RWPE1 (cell line): ENCODE measurements at regions not wholly inside any gene's neighbourhood (a gene's known extent, or its start where the extent isn't known, plus 50 kb on each side); places are given as distances from the start of the nearest gene placed in this dataset.

Source experiments
- CTCF ChIA-PET: fragments of 350-600 bp; sonication (Branson Sonifier 250); formaldehyde crosslinking; extraction: SDS; loops from one replicate; lab custom pipeline; 2021; lab: Yijun Ruan, JAX
- POLR2A ChIA-PET: fragments of 400-600 bp; formaldehyde crosslinking; extraction: SDS; loops from one replicate; lab custom pipeline; 2020; ENCODE audit warnings: antibody characterized with exemption; ENCODE audit not compliant: low non-redundant PET; lab: Yijun Ruan, JAX
- DNase-seq: peaks from one replicate; pipeline ENCODE4 v3.0.0; 2012; ENCODE audit warnings: low spot score
- H3K27ac ChIP-seq: fragments of 450-650 bp; 2 replicates; pipeline ENCODE4 v1.5.1; 2017
- CTCF ChIP-seq: fragments of 450-650 bp; conservative IDR thresholded peaks from 2 replicates; pipeline ENCODE4 v1.5.1; 2017; ENCODE audit warnings: low read depth, mild to moderate bottlenecking

GRCh38 chr2:19682493-19682892 is 219.3 kb downstream of the TTC32 start:
- CTCF ChIA-PET, result interaction anchor here (0.6 kb wide), 1 partner anchor 1294 kb away, joined by 3 read pairs; no protein-coding TSS in a partner anchor
- DNase-seq, result peak; percentile 29
- POLR2A ChIA-PET, result no interaction called here
- no peak overlapping the region for H3K27ac ChIP-seq
- TF ChIP-seq CTCF, result no peak

- no peak overlapping the region for H3K27ac ChIP-seq
- CTCF ChIA-PET, result interaction anchor here (0.7 kb wide), 1 partner anchor 11 kb away, joined by 3 read pairs; no protein-coding TSS in a partner anchor
- no peak for DNase-seq
- POLR2A ChIA-PET, result no interaction called here
- TF ChIP-seq CTCF, result no peak
These were observed 223.8 kb downstream of the TTC32 start for GRCh38 chr2:19677825-19678518.

- H3K27ac ChIP-seq, result no peak overlapping the region
- TF ChIP-seq CTCF, result no peak
- ChIA-PET CTCF (interaction anchor here (0.7 kb wide), 1 partner anchor 72 kb away, joined by 4 read pairs; no protein-coding TSS in a partner anchor), POLR2A (no interaction called here)
- no peak for DNase-seq
These were observed 224.5 kb downstream of the TTC32 start for GRCh38 chr2:19677215-19677777.

- ChIA-PET CTCF (interaction anchor here (0.7 kb wide), 1 partner anchor 71 kb away, joined by 4 read pairs; no protein-coding TSS in a partner anchor), POLR2A (no interaction called here)
- no peak overlapping the region for H3K27ac ChIP-seq
- no peak for DNase-seq
- TF ChIP-seq CTCF, result no peak
These were observed 225.0 kb downstream of the TTC32 start for GRCh38 chr2:19676770-19677169.

GRCh38 chr2:19675856-19676460 is 225.8 kb downstream of the TTC32 start:
- TF ChIP-seq CTCF, result no peak
- no peak overlapping the region for H3K27ac ChIP-seq
- ChIA-PET CTCF (no interaction called here), POLR2A (no interaction called here)
- peak; percentile 14 for DNase-seq

- H3K27ac ChIP-seq, result no peak overlapping the region
- no peak for DNase-seq
- no peak for TF ChIP-seq CTCF
- ChIA-PET CTCF (interaction anchor here (0.6 kb wide), 2 partner anchors 74 to 426 kb away, joined by 4 to 6 read pairs; no protein-coding TSS in a partner anchor), POLR2A (no interaction called here)
These were observed 226.7 kb downstream of the TTC32 start for GRCh38 chr2:19675003-19675629.
